GM18499 (cell line): ENCODE measurements at regions not wholly inside any gene's neighbourhood (a gene's known extent, or its start where the extent isn't known, plus 50 kb on each side); places are given as distances from the start of the nearest gene placed in this dataset.
"Not testable (repeated sequence)": the region's sequence is repeated elsewhere in the genome, so short reads cannot be mapped to it uniquely, and the experiment has no call there.

Experiments
- ATAC-seq: cut with Tn5 transposase; IDR thresholded peaks from one replicate; pipeline ENCODE4 v1.9.1; 2021; ENCODE audit warnings: moderate number of reproducible peaks; ENCODE audit not compliant: insufficient read depth, unreplicated experiment

DNA sequence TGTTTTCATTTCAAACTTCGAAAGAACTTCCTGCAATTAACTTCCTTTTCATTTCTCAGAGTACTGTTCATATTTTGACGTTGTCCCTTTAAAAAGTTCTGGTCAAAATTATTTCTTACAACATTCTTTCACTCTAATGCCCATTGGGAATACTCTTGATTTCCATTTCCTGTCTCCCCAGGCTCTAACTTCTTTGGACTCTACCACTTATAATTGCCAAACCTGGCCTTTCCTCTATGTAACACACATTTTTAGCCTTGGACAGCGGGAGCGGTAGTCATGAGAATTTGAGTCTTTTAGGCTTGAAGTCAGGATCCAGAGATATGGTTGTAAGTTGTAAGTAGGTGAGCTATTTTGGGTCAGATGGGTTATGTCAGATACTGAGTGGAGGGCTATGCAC, 163.5 kb upstream of the SPRY2 start:
- ATAC-seq = no peak

DNA sequence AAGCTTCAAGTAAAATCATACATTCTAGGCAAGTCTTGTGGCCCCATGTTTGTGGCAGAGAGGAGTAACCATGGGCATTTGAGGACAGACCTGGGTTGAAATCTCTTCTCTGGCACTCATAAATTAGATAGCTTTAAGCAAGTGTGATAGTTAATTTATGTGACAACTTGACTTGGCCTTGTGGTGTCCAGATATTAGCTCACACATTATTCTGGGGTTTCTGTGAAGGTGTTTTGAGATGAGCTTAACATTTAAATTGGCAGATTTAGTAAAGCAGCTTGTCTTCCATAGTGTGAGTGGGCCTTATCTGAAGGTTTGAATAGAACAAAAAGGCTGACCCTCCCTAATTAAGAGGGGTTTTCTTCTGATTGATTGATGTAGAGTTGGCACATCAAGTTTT, 161.4 kb upstream of the SPRY2 start:
- ATAC-seq = no peak

DNA sequence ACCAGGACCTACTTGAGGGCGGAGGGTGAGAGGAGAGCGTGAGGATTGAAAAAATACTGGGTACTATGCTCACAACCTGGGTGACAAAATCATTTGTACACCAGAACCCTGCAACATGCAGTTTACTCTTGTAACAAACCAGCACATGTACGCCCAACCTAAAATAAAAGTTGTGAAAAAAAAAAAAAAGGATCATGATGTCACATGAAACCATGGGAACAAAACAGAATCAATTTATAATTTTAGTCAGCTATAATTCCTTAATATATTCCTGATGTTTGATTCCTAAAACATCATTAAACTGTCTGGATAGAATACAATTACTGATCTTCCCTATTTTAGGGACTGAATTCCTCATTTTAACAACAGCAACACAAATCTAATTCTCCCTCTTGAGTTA, 160.6 kb upstream of the SPRY2 start:
- no peak for ATAC-seq

DNA sequence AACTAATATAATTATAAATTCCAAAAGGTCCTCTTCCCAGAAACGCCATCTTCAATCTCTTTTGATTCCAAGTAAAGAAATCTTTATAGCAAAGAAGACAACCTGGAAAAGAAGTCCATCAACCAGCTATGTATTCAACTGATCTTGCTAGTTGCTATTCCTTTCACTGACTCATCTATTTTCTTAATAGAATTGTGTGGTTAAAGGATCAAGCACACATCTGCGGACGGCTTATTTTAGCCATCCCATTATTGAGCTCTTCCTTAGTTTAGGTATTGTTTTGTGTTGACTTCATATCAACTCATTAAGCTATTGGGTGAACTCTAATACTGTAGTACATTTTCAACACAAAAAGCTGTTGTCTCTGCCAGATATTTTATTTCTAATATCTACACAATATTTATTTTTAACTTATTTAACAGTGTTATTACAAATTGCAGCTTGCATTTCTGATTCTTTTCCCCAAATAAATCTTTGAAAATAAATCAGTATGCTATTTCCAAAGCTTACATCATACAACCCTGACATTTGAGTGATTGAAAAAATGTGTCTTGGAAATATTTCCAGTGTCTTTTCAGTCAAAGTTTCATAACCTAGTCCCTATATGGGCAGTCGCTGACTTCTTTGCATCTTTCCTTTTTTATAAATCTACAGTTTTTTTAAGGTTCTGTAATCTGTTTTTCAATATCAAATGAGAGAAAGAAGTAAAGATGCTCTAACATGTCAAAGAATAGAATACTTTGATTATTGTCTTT, 158.8 kb upstream of the SPRY2 start:
- ATAC-seq = no peak

DNA sequence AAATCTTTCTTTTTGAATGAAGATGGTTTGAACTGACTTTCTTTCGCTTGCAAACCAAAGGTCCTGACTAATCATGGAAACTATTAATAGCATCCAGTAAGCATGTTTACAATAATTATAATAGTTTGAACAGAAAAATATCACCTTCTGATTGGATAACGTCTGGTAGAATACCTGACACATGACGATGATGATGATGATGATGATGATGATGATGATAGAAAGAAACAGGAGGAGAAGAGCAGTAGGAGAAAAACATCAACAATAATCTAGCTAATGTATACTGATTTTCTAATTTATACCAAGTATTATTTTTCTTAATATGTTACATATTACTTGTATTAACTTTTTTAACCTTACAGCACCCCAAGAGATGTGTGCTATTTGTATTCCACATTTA, 157.5 kb upstream of the SPRY2 start:
- ATAC-seq = no peak

DNA sequence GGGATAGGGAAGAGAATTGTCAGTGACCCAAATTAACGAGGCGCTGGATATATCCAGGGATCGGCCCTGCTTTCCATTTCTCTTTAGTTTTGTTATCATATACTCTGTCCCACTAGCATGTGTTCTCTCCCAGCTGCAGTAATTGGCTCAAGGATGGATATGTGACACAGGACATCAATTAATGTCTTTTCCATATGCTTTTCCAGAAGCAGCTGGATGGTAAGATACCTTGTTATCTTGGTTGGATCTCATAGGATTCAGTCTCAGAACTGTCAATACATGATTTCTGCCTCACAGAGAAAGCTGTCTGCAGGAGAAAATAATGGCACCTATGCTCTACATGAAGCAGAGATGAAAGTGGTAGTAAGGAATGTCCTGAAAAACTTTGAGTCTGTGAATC, 157.1 kb upstream of the SPRY2 start:
- no peak for ATAC-seq

DNA sequence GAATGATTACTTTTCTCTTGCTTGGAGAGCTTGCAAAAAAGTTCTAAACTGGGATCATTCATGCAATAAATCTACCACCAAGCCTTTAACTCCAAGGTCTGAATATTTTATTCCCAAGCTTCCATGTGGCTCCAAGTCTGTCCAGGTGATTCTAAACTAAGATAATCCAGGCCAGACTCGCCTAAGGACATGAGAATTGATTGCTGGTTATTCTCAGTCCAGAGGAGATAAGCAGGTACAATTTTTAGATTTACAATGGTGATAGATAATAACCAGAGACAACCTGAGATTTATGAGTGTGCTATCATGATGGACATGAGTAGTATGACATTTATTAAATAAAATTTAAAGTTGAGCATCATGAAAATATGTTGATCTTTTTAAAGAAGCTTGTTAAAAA, 156.5 kb upstream of the SPRY2 start:
- no peak for ATAC-seq

DNA sequence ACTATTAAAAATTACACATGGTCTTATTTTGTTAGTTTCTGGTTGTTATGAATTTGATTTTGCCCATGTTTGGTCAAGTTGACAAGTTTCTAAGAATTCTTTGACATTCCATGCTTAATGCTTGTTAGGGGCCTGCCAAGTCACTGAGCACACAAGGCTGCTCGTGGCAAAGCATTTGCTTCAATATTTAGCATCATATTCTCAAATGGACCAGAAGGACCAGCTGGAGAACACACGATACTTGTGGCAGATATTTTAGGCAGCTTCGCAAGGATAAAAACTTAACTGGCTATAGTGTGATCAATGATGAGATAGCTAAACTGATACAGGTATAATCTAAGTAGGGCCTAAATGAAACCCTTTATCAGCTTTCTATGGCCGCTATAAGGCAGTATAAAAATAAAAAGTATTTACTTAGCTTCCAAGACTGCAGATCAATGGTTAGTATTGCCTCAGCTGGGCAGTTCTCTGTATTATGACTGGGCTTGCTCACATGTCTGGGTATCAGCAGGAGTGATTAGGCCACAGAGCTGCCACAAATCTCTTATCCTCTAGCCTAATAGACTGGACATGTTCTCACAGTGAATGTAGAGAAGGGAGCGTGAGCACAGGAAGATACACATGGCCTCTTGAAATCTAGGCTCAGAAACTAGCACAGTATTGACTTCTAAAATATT, 155.9 kb upstream of the SPRY2 start:
- ATAC-seq = no peak

DNA sequence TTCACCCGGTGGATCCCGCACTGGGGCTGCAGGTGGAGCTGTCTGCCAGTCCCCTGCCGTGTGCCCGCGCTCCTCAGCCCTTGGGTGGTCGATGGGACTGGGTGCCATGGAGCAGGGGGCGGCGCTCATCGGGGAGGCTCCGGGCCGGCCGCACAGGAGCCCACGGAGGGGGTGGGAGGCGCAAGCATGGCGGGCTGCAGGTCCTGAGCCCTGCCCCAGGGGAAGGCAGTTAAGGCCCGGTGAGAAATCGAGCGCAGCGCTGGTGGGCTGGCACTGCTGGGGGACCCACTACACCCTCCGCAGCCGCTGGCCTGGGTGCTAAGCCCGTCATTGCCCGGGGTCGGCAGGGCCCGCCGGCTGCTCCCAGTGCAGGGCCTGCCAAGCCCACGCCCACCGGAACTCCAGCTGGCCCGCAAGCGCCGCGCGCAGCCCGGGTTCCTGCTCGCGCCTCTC, 149.6 kb upstream of the SPRY2 start:
- ATAC-seq = not testable (repeated sequence)

DNA sequence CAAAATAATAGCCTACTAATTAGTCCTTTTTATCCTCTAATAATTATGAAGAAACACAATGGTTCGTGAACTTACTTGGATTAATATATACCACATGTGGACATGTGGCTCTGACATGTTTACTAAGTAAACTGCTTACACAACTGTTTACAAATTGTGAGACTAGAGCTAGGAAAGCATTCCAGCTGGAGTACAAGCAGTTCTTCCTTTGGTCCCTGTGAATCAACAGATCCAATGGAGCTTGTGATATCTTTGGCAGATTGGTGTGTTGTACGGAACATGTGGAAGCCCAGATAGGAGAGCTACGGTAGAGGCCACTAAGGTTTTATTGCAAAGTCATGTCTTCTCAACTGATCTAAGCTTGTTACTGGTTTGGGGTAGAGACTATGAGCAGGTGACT, 145.5 kb upstream of the SPRY2 start:
- no peak for ATAC-seq

DNA sequence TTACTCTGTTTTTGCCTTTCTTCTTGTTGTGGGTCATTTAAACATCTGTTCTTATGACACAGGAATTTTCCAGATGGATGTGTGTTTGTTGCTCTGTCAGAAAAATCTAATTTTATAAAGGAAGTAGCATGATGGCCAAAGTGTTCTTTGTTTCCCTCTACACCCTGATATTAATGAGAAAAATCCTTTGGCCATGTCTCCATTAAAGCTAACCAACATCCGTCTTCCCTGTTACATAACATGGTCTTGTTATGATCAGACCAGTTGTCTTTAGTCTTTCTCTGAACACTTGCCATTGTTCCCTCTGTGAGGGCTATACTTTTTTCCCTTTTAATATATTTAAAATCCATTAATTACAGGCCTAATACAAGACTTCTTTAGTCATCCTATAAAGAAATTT, 142.2 kb upstream of the SPRY2 start:
- no peak for ATAC-seq

DNA sequence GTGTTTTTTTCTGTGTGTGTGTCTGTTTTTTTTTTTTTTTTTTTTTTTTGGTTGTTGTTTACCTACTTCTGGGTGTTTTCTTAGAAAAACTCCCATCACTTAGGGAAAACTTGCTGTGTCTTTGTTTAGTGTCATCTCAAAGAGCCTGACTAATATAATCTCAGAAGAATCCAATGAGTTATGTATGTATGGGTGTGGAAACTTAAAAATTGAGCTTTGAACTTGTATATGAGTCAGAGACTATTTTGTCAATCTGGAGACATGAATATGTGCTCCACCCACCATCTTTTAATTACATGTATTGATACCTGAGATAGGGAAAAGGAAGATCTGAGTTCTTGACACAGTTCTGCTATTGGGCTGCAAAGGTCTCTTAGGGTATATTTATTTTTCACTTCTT, 140.7 kb upstream of the SPRY2 start:
- no peak for ATAC-seq

DNA sequence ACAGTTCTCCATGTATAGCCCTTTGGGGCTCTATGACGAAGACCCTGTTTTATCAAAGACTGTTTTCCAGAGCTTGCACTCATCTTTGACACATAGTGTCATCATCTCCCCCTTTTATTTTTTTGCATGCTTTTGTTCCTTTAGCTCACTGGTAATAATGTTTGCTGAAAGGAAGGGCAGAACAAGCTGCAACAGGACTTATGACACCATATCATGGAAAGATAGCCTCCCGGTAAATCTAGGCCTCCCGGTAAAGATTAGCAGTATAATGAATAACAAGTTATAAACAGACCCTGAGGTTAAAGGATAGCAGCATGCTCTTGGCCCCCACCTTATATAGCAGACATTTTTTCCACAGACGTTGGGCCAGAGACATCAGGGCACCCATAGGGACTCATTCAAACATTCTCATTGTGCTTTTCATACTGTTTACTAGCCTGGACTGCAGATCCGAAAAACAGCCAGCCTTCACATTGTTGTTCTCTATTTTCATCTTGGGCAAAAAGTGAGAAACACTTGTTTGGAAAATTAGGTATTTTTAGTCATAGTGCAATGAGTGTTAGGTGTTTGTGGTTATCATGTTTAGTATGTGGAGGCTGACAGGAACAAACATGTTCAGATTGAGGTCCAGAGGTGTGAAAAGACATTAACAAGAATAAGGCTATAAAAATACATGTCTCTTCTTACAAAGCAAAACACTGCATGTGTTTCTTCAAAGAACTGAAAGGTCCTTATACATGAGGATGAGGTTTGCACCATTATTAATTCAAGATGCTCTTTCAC, 136.9 kb upstream of the SPRY2 start:
- ATAC-seq = no peak

DNA sequence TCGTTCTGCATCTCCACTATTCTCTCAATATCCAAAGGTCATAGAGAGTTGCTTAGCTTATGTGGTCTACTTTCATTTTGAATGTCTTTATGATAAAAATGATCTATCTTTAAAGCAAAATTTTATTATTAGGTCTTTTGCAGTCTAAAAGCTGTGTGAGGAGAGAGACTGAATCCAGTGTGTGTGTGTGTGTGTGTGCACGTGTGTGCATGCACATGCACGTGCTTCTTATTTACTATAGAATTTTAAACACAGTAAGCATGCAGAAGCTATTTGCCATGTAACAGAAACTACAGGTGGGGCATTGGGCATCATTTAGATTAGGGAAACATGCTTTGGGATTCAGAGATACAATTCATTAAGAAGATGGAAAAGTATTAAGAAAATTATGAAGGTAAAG, 136.0 kb upstream of the SPRY2 start:
- ATAC-seq = no peak

DNA sequence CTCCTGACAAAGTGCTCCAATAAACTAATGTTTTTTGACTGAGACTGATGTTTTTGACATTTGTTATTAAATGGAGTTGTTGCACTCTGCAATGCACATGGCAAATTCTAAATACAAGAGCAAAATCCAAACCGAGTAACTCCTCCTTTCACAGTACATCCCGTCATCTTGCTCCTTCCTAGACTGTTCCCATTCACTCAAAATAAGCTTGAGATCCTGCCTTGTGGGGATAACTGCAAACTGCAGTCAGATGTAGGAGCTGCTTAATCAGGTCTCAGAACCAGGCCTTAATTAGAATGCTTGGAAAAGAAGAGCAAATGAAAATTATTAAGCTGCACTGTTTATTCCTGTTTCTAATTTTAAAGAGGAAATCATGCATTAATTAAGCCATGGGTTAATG, 134.8 kb upstream of the SPRY2 start:
- ATAC-seq = no peak

DNA sequence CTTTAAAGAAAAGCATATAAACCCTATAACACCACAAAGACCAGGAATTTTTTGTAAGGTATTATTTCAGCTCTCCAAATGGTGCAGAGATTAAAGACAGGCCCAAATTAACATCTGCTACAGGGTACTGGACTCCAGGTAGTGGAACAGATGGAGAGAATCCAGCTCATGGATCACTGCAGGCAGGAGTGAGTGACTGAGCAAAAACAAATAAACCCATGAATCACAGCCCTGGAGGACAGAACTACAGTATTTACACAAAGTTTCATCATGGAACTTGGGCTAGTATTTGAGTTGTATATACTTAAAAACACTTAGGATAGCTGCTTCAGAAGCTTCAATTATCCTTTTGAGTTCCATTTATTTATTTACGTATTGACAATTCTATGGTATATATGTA, 132.8 kb upstream of the SPRY2 start:
- no peak for ATAC-seq

DNA sequence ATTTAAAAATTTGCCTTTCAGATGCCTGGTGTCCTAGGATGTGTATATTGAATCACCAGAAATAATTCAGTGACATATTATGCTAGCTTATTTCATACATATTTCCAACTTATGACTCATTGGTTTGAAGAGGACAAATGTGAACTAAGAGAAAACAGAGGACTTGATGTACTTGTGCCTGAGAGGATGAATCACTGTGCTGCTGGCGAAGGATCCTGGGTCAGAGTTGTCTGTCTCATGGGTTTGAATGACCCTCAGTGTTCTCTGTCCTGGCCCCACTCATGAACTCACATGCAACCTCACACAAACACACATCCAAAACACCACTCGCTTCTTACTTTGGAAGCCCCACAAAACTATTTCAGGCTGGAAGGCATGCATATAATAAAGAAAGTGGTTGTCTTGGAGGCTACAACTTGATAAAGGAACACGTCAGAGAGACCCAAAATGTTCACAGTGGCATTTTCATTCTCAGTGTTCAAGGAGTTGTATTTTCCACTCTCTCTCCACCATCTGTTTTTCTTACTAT, 129.0 kb upstream of the SPRY2 start:
- no peak for ATAC-seq

DNA sequence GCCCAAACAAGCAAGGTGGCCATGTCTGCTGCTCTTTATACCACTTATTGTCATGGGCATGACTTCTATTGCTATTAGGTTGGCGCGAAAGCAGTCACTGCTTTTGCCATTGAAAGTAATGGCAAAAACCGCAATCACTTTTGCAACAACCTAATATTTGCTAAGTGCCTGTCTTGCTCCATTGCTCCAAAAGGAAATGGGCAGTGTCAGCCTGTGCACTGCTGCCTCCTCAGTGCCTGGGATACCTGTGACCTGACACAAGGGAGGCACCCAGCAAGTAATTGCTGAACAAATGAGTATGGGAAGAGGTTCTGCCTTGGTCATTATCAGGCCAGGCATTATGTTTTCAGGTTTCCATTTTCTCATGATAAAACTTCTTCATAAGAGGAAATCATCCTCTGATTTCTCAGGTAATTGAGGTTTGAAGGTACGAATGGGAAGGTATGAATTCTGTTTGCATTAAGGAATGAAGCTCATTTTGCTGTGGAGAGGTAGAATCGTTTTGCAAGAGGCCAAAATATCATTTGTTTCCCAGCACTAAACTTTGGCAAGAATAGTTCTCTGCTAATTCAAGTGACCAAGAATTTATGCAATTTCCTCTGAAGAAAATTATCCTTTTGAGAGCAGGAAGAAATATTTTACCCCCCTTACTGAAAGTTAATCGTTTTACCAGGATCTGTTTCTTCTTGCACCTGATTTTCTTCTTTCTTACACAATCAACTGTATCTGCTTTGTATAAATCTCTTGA, 128.4 kb upstream of the SPRY2 start:
- ATAC-seq = no peak

DNA sequence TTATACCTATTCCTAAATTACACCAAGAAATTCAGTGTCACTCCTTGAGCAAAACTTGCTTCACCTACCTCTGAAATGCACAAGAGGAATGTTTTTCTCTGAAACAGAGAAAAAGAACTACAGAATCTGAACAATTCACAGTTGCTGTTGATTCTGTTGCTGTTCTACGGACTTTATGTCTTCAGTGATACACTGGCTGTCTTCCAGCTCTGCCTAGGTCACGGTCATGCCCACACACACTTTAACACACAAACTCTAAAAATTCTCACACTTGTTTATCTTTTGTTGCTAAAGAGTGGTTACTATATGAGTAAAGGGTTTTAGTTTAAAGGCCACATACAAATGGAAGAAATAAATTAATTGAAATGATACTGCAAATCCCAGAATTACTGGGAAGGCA, 124.4 kb upstream of the SPRY2 start:
- no peak for ATAC-seq

DNA sequence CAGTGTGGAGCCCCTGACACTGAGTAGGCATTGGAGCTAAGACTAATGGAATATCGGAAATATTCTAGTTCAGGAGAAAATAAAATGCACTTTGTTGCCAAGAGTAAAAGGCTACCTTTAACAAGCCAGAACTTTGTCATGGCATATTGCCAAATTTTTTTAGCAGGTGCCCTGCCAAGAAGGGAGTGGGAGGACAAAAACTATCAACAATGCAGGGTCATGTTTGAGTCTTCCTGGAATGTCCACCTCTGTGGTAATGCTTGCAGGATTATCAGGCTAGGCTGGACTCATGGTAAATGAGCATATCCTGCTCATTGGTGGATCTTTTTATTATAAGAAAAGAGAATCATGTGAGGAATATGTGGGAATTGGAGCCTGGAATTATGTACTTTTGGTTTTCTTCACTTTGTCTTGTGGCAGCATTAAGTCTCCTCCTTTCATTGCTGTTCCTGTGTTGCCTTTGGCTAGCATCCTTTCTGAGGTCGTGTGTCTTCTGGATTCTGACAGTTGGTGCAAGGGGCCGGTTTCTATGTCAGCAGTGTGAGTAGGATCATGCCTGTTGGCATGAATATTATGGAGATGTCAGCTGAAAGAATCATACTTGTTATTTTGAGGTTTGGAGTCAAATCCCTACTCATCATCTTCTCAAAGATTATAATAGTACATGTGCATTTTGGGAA, 122.9 kb upstream of the SPRY2 start:
- ATAC-seq = no peak
